ENCODE measurements at regions not wholly inside any gene's neighbourhood (a gene's known extent, or its start where the extent isn't known, plus 50 kb on each side); places are given as distances from the start of the nearest gene placed in this dataset.

DNA sequence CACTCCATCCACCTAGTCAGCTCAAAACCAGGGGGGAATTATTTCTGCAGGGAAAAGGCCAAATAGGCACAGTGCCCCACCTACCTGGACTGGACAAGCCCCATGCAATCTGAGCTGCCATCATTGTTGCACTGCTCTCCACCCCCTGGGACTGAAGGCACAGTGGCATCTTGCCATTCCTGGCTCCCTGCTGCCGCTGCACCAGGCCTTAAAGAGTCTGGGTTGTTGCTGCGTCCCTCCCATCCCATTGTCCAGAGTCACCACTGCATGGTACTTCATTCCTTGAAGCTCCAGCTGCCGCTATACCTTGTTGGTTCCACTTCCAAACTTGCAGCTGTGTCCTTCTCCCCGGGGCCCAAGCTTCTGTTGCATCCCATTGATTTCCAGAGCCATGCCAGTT lies 629.7 kb downstream of the STIM2 start:
- intact Hi-C loops (cut with micrococcal nuclease): no loop called here

DNA sequence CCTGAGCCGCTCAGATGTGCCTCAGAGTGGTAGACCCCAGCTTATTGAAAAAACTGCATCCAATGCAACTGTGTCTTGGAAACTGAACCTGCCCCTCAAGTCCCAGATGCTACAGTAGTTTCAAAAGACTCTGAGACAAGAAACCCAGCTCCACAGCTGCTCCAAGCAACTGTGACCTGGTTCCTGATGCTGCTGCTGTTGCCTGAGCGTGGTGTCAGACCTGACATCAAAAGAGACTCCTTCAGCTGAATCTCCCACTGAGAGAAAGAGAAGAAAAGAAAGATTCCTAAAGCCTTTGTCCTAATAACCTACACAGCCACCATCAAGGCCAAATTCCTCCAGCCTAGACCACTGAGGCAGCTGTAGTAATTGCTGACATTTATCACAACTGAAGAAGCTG lies 630.1 kb downstream of the STIM2 start:
- intact Hi-C loops (cut with micrococcal nuclease): no loop called here

DNA sequence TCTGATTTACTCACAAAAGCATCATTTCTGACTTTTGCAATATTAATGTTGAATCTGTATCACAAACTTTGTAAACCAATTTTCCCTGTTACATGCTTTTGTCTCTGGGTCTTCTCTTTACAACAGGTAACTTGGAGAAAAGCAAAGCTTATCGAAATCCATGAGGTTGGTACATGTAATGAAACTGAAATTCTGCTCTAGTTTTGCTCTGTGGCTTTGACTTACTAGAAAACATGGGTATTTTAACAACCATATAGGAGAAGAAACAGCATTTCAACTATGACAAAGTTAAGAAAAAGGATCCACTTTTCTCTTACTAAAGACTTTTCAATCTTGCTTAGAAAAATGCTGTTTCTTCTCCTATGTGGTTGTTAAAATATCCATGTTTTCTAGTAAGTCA lies 645.8 kb downstream of the STIM2 start:
- intact Hi-C loops (cut with micrococcal nuclease): no loop called here

DNA sequence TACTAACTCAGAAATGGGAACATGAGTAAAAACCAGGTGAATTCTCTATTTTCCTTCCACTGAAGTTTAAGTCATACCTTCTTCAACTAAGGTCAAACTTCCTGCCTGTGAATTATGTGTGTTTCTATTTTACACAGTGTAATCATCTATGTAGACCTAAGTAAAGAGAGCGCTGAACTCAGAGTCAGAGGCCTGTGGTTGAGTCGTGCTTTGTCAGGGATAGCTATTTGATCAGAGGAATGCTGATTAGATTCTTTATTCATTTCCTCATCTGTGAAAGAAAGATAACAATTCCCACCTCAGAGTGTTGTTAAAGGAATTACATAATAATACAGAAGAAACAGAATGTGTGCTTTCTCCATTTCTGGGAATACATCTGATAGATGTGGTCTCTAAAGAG lies 654.1 kb downstream of the STIM2 start:
- intact Hi-C loops (cut with micrococcal nuclease): no loop called here

DNA sequence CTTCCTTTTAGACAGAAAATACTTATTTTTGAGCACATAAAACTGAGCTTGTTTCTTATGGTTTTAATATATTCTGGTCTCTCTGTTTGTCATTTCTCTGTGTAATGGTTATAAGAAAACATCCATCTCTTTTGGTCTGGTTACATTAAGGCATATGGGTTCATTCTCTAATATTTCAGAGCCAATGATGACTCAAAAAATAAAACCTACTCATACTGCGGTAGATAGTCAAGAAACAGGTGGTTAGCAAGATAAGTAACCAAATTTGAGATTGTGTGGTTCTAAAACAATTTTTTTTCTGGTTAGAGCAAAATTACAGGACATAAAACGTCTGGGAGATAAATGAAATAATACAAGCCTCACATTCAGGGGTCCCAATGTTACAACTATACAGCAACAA lies 654.5 kb downstream of the STIM2 start:
- intact Hi-C loops (cut with micrococcal nuclease): no loop called here

DNA sequence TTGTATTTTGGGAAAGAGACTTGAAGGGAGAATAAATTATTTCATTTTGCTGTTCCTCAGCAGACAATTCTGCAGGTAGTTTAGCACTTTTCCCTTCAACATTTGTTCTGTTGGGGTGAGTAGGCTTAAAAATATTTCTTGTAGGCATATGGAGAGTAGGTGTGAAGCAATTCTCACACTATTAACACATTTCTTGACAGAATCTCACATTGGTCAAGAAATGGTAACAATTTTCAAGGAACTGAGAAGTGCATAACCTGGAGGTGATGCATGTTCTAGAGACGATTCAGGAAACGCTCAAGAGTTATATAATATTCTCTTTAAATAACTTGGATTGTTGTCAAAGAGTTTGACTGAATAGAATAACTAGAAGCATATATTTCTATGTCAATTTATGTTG lies 658.2 kb downstream of the STIM2 start:
- intact Hi-C loops (cut with micrococcal nuclease): no loop called here

DNA sequence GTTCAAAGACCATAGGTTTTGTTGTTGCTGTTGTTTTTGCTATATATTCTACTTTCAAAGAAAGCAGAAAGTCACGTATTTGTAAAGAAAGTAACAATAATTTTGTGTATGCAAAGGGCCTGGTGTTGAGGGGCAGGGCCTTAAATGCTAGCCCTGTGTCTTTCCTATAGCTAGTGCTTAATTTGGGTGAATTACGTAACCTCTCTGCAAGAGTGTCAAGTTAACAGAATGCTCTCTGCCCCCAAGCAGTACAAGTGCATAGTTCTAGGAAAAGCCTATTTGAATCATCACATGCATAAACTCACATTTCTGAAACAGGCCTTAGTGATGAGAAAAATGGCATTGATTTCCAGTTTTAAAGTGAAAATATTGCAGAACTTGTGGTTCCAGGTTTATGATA lies 663.6 kb downstream of the STIM2 start:
- intact Hi-C loops (cut with micrococcal nuclease): no loop called here

DNA sequence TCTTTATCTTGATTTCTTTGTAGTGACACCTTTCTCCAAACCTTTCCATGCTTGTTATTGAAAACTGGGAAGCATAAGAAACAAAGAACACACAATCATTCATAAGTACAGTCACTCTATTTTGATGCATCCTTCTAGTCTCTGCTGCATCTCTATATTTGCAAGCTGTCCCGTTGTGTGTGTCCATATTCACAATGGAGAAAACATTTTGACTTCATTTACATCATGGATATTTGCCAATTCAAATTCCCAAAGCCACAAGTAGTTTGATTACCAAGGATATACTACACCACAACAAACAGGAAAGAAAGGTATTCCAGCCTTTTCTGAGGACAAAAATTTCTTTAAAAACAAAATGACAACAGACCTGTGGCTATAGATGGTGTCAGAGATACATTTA lies 673.8 kb downstream of the STIM2 start:
- intact Hi-C loops (cut with micrococcal nuclease): no loop called here

DNA sequence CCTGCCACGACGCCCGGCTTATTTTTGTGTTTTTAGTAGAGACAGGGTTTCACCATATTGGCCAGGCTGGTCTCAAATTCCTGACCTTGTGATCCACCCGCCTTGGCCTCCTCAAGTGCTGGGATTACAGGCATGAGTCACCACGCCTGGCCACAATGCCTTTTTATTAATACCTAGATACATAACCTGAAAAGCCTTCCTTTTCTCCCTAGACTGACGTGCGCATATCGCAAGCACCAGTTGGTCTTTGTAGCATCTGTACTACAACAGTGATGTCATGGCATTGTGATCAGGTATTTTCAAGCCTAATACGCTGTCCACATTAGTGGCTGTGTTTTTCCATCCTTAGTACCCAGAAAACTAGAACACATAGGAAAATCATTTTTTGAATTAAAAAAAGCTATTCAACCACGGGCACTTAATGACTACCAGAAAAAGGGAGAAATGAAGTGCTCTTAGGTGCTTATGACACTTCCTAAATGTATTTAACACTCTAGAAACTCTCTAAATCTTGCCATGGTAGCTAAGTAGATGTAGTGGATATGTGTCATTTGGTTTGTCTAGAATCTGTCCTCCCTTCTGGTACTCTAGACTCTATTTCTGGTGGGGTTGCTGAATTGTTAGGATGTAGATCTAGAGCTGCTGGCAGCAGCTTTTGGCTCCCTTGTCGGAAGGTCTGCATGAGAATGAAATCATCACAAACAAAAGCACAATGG lies 707.8 kb downstream of the STIM2 start:
- intact Hi-C loops (cut with micrococcal nuclease): no loop called here

DNA sequence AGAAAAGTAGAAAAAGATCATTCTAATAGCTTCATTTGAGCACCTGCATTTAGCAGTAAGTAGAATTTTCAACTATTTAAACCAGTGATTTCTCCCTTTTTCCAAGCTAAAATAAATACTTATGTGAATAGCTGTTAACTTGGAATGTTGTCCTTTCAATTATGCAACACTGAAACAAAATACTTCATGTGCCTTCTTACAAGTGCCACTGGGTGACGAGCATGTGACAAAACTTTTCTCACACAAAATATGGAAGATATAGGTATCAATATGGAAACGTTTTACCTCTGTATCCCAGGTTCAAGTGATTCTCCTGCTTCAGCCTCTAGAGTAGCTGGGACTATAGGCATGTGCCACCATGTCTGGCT lies 708.3 kb downstream of the STIM2 start:
- intact Hi-C loops (cut with micrococcal nuclease): no loop called here

DNA sequence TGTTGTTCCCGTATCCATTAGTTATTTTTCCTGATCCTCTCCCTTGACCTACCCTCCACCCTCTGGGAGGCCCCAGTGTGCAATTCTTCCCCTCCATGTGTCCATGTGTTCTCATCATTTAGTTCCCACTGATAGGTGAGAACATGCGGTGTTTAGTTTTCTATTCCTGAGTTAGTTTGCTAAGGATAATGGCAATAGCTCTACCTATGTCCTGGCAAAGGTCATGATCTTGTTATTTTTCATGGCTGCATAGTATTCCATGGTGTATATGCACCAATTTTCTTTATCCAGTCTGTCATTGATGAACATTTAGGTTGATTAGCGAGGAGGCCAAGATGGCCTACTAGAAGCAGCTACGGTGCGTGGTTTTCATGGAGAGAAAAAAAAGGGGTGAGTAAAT lies 714.1 kb downstream of the STIM2 start:
- intact Hi-C loops (cut with micrococcal nuclease): no loop called here

DNA sequence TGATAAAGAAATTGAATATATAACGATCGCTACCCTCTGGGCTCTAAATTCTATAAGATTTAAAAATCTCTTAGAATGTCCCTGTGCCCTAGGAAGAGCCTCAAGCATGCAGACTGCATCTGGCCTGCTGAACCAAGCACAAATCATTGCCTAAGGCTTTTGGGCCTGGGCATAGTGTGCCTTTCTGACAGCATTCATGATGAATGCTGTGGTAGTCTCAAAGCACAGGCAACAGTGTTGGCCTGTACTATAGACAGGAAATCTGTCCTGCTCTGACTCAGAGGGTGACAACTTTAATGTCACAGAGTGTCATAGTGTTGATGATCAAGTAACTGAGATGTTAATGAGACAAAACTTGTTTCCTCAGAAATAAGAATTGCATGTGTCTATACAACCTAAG lies 717.3 kb downstream of the STIM2 start:
- intact Hi-C loops (cut with micrococcal nuclease): no loop called here

DNA sequence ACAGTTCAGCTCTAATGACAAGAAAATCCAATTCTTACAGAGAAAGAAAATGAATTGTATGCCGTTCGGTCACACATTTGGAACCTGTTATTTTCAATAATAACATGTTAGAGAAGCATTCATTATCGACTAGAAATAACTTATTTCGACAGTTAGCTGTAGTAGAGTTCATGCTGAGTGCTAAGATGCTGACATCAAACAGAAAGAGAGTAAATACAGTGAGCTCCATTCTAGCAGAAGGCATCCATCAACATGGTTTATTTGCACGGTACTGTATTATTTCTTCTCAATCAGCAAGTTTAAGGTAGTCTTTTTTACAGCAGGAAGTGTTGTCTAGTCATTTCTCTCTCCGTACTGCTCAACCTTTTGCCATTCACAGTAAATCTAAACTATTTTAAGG lies 732.1 kb downstream of the STIM2 start:
- intact Hi-C loops (cut with micrococcal nuclease): no loop called here

DNA sequence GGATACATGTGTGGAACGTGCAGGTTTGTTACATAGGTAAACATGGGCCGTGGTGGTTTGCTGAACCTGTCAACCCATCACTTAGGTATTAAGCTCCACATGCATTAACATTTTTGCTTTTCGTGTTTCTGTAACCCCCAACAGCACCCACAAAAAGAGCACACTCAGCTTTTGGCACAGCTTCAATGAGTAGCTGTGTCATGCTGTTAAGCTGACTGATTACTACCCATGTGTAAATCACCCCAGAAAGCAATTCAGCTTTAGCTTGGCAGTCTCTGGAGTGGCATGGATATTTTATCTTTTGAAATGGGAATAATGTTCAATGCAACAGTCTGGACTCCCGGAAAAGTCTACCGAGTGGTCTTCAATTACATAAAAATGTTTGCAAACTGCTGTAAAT lies 734.3 kb downstream of the STIM2 start:
- intact Hi-C loops (cut with micrococcal nuclease): no loop called here

DNA sequence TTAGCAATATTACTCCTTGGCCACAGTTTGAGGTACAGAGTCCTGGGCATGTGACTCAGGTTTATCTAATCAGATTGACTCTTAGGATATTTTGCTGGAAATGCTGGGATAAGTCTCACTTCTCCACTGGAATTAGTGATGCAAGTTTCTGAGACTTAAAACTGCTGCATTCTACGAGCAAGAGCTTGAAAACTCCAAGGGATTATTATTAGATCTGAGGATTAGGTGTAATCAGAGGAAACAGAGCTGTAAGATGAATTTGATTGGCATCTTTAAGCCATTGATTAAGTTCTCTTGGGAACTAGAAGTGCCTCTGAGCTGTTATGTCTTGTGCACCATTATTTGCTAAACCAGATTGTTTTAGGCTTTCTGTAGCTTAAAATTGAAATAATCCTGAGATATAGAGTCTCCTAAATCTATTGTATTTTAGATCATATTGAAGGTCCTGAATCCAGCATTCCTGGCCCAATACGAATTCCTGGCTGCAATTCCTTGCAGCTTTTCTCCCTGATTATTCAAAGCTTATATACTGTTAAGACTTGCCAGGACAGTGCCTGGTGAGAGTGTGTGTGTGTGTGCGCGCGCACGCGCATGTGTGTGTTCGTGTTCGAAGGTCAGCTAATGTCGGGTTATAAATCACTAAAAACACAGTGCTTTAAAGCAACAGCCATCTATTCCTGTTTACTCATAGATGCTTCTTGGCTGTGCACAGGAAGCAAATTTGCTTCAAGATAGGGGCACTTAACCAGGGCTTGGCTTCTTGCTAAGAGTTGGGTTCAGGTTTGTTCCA lies 735.1 kb downstream of the STIM2 start:
- intact Hi-C loops (cut with micrococcal nuclease): no loop called here

DNA sequence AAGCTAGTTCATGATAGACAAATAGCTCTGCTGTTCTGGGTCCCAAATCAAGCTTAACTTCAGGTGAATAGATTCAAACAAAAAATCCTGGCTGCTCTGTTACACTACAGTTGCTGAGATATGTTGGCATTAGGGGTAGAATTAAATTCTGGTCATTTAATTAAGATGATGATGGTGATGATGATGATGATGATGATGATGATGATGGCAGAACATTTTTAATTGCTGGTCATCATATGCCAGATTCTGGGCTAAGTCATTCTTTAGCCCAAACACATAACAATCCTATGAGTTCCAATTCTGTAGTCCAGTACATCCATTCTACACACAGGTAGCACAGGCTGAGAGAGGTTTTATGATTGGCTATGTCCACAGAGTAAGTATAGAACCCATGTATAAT lies 741.5 kb downstream of the STIM2 start:
- intact Hi-C loops (cut with micrococcal nuclease): no loop called here

DNA sequence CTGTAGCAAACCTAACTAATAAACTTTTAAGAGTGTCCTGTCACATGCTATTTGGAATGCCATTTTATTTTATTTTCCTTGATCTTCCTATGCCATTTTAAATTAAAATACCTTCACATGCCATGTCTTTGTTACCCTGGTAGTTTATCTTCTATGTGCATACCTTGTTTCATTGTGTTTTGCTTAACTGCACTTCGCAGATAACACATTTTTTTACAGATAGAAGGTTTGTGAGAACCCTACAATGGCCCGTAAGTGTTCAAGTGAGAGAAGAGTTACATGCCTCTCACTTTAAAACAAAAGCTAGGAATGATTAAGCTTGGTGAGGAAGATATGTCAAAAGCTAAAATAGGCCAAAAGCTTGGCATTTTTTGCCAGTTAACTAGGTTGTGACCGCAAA lies 744.1 kb downstream of the STIM2 start:
- intact Hi-C loops (cut with micrococcal nuclease): no loop called here

DNA sequence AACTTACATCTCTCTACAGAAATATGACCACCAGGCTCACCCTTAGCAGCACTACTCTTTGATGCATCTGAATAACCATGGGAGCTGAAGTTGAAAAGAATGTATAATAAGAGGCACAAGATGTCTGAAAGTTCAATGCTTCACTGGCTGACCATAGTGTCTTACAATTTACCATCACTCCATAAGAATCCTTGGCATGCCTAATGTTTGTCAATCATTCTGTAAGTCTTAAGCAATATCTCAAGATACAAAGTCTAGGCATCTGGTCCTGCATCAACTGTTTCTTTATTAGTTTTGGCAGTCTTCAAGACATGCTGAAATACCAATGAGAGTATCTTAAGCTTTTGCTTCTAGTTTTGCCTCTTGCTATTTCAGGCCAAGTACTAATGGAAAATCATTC lies 755.5 kb downstream of the STIM2 start:
- intact Hi-C loops (cut with micrococcal nuclease): no loop called here

DNA sequence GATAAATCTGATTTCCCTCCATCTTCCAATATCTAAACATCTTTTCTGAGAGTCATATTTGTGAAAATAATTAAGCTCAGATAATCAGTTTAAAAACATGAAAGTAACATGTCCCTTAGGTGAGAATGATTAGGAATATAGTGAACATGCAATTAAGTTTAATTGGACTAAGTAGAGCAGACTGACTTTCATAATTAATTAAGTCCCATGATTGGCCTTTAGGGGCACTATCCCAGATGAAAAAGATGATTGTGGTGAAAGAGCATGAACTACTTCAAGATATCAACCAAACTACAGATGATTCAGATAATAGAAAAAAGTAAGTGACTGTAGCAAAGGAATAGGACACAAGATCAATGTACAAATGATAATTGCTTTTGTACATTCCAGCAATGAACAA lies 758.8 kb downstream of the STIM2 start:
- intact Hi-C loops (cut with micrococcal nuclease): no loop called here

DNA sequence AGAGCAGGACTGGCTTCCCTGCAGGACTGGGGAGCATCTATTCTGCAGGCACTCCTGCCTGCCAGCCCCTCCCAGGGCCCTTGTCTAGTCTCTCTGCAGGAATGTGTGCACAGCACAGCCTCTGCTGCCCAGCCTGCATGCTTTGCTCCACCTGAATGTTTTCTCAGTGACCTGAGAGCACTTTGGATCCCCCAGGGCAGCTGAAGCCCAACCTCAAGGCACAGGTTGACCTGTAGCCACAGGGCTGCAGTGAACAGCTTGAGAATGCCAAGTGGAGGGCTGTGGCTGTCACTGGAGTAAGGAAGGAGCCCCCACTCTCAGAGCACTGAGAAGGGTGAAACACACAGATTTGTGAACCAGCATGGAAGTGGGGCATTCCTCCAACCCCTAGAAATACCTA lies 760.2 kb downstream of the STIM2 start:
- intact Hi-C loops (cut with micrococcal nuclease): no loop called here

DNA sequence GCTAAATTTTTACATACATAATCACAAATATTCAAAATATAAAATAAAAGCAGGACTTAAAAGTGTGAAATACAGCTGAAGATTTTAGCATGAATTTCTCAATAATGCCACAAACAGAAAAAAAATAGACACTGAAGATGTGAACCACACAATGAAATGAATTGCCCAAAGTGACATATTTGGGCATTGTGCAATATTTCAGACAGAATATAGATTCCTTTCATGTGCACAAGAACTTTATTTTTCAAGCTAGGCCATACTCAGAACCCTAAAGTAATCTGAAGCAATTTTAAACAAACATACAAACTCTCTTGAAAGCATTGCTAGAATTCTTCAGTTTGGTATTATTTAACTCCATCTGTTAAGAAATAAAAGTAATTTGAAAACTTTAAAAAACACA lies 764.1 kb downstream of the STIM2 start:
- intact Hi-C loops (cut with micrococcal nuclease): no loop called here

DNA sequence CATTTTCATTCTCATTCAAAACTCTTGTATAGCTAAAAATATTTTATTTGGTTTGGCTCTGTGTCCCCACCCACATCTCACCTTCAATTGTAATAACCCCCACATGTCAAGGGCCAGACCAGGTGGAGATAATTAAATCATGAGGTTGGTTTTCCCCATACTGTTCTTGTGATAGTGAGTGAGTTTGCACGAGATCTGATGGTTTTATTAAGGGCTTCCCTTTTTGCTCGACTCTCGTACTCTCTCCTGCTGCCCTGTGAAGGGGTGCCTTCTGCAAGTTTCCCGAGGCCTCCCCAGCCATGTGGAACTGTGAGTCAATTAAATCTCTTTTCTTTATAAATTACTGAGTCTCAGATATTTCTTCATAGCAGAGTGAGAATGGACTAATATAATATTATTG lies 768.0 kb downstream of the STIM2 start:
- intact Hi-C loops (cut with micrococcal nuclease): no loop called here

DNA sequence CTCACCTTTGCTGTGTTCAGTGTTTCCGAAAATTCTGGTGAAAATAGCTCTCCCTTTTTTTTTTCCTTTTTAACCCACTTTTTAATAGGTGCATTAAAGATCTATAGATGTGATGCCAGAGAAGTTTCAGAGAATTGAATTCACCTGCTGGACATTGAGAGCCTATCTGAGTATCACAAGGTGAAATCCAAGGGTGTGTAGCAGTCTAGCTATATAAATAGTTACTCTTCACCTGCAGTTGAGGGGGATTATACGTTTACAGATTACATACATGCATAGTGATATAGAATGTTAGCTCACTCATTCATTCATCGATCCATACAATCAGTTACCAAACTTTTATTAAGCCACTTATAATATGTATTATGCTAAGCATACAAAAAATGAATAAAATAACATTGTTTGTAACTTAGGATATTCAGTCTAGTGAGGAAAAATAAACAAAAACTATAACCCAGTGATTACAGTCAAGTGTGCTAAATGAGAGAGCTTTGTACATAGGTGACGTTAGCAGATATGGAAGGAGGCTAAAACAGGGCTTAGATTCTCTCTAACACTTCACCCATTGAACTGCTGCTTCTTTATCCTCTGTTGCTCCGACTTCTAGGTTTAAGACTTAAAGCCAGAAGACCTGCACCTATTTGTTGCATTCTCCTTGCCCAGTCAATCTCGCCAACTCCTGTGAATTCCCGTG lies 769.0 kb downstream of the STIM2 start:
- intact Hi-C loops (cut with micrococcal nuclease): no loop called here

Data from T-helper 1 cell treated with Interleukin-12 subunit alpha and Interleukin-12 subunit beta and Interleukin-4 antibody, amounts not matched to agents 30 ng/mL and 1 ng/mL, for 36 hours (primary cell).